ENCODE measurements at regions not wholly inside any gene's neighbourhood (a gene's known extent, or its start where the extent isn't known, plus 50 kb on each side); places are given as distances from the start of the nearest gene placed in this dataset.

GRCh38 chr3:20322085-20322484, 136.1 kb upstream of the SGO1 start:
- DNase-seq (ENCODE audit: low spot score): no peak
- no peak for TF ChIP-seq CTCF (IDR thresholded peaks at IDR 0.05; ENCODE audit: borderline replicate concordance, control extremely low read depth, extremely low read depth, insufficient read depth, missing control alignments)
- in situ Hi-C loops (cut with MboI; ENCODE audit: low sequenced_read_pairs, unreplicated experiment): no loop called here

GRCh38 chr3:20321391-20322047, 135.5 kb upstream of the SGO1 start:
- in situ Hi-C loops (cut with MboI; ENCODE audit: low sequenced_read_pairs, unreplicated experiment): no loop called here
- TF ChIP-seq CTCF (IDR thresholded peaks at IDR 0.05; ENCODE audit: borderline replicate concordance, control extremely low read depth, extremely low read depth, insufficient read depth, missing control alignments): no peak
- DNase-seq (ENCODE audit: low spot score): no peak

DNA sequence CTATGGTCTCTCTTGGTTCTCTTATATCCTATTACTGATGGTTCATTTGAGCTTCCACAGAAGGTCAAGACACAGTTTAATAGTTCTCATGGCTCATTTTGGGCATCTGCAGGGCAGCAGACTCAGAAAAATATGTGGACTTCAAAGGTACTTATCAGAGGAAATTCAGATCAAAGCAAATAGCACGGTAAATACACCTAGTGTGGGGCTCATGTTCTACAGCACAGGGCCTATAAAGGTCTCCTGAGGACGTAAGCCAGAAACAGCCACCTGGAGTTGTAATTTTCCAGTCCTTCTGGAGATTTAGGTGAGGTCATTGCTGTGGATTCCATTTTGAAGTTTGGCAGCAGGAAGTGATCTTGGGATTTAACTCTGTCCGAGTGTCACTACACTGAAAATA, 134.5 kb upstream of the SGO1 start:
- no peak for TF ChIP-seq CTCF (IDR thresholded peaks at IDR 0.05; ENCODE audit: borderline replicate concordance, control extremely low read depth, extremely low read depth, insufficient read depth, missing control alignments)
- DNase-seq (ENCODE audit: low spot score): no peak
- in situ Hi-C loops (cut with MboI; ENCODE audit: low sequenced_read_pairs, unreplicated experiment): no loop called here

DNA sequence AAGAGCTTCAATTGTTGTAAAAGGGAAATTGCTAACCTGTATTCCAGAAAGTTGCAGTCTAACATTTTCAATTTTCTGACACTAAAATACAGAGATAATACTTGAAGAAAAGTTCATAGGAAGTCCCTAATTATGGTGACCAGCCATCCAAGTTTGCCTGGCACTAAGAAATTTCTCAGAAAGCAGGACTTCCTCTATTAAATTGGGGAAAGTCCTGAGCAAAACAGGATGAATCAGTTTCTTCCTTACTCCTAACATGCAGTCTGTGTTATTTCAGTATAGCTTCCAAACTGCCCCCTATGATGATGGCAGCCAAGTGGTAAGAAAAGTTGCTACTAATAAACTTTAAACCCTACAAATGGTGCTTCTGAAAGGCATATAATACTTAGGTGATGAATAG, 133.5 kb upstream of the SGO1 start:
- TF ChIP-seq CTCF (IDR thresholded peaks at IDR 0.05; ENCODE audit: borderline replicate concordance, control extremely low read depth, extremely low read depth, insufficient read depth, missing control alignments): no peak
- in situ Hi-C loops (cut with MboI; ENCODE audit: low sequenced_read_pairs, unreplicated experiment): no loop called here
- DNase-seq (ENCODE audit: low spot score): no peak

DNA sequence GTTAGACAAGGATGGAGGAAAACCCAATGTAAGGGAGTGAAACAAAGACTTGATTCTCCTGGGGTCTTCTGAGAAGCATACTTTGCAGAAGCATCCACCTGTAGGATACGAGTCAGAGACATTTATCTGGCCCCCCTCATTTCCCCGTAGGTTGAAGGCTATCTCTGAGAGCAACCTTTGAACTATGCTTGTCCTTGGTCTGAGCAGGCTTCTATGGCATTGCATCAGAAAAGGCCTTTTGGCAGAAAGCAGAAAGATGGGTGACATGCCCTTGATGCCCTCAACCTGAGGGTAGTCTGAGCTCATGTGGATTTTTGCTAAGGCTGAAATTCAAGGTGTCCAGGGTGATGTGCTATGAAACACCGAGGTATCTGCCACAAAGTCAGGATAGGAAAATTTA, 131.6 kb upstream of the SGO1 start:
- TF ChIP-seq CTCF (IDR thresholded peaks at IDR 0.05; ENCODE audit: borderline replicate concordance, control extremely low read depth, extremely low read depth, insufficient read depth, missing control alignments): no peak
- in situ Hi-C loops (cut with MboI; ENCODE audit: low sequenced_read_pairs, unreplicated experiment): no loop called here
- no peak for DNase-seq (ENCODE audit: low spot score)

DNA sequence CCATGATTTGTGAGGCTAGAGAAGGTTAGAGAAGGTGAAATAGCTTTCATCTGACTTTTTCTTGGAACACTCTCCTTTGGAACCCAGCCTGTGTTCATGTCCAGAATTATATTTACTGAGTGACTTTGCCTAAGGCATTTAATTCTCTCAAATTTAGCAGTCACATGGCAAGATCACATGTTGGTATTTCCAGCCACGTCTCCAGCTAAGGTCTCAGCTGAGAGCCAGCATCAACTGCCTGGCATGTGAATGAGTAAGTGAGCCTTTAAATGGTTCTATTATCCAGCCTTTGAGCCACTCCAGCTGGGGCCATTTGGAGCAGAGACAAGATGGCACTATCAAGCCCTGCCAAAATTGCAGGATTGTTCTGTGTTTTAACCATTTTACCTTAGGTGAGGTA, 130.2 kb upstream of the SGO1 start:
- in situ Hi-C loops (cut with MboI; ENCODE audit: low sequenced_read_pairs, unreplicated experiment): no loop called here
- no peak for TF ChIP-seq CTCF (IDR thresholded peaks at IDR 0.05; ENCODE audit: borderline replicate concordance, control extremely low read depth, extremely low read depth, insufficient read depth, missing control alignments)

More for the DNA sequence above, 130.2 kb upstream of the SGO1 start:
- DNase-seq (ENCODE audit: low spot score): no peak

Data from GM13976 (cell line).